Activated B cell treated with CpG ODN at 0.5 μM for 24 hours (primary cell): ENCODE measurements at regions not wholly inside any gene's neighbourhood (a gene's known extent, or its start where the extent isn't known, plus 50 kb on each side); places are given as distances from the start of the nearest gene placed in this dataset.

Source experiments
- ATAC-seq: fragments of 200-7000 bp; cut with Tn5 transposase; one replicate; pipeline ENCODE4 v1.10.0; 2021; ENCODE audit warnings: low read depth, mild to moderate bottlenecking, moderate library complexity
- CTCF ChIA-PET: fragments of 350-600 bp; sonication (Branson Sonifier 250); formaldehyde crosslinking; loops from one replicate; lab custom pipeline; 2021; ENCODE audit warnings: antibody characterized with exemption; lab: Charles Lee
- POLR2A ChIA-PET: fragments of 350-600 bp; sonication (Branson Sonifier 250); formaldehyde crosslinking; loops from one replicate; lab custom pipeline; 2021; ENCODE audit warnings: antibody characterized with exemption; lab: Charles Lee
- DNase-seq: peaks from one replicate; pipeline ENCODE4 v3.0.0; 2022
- H3K27ac Mint-ChIP-seq: one replicate; pipeline ENCODE4 v1.8.0; 2020; ENCODE audit warnings: mixed read lengths
- H3K27me3 Mint-ChIP-seq: one replicate; pipeline ENCODE4 v1.8.0; 2021; ENCODE audit warnings: mixed read lengths
- H3K36me3 Mint-ChIP-seq: one replicate; pipeline ENCODE4 v1.8.0; 2021; ENCODE audit warnings: low read depth, mixed read lengths
- H3K4me1 Mint-ChIP-seq: one replicate; pipeline ENCODE4 v1.8.0; 2021; ENCODE audit warnings: mixed read lengths
- H3K4me3 Mint-ChIP-seq: one replicate; pipeline ENCODE4 v1.8.0; 2020; ENCODE audit warnings: mild to moderate bottlenecking, mixed read lengths
- H3K9me3 Mint-ChIP-seq: one replicate; pipeline ENCODE4 v1.8.0; 2020; ENCODE audit warnings: mixed read lengths
- CTCF ChIP-seq: fragments of 200-600 bp; IDR thresholded peaks from one replicate; pipeline ENCODE4 v1.8.0; 2022; ENCODE audit warnings: antibody characterized with exemption, mild to moderate bottlenecking
- intact Hi-C: fragments of 100-400 bp; cut with micrococcal nuclease; formaldehyde crosslinking; loops from one replicate; pipeline ENCODE4 v1.15.1; 2024

- intact Hi-C loops, result no loop called here
- TF ChIP-seq CTCF, result no peak
- Mint-ChIP-seq H3K36me3 (no peaks in the 10 kb centered on the region), H3K27me3 (peaks cover 10% of the 10 kb centered on the region), H3K9me3 (no peaks in the 10 kb centered on the region), H3K27ac (no peak overlapping the region), H3K4me1 (peaks cover 5% of the 10 kb centered on the region), H3K4me3 (no peak overlapping the region)
- DNase-seq, result no peak
- ChIA-PET CTCF (no interaction called here), POLR2A (no interaction called here)
- no peak for ATAC-seq
Observed at GRCh38 chr6:12584631-12585405, 131.7 kb upstream of the PHACTR1 start.

GRCh38 chr6:12585497-12585958 is 131.0 kb upstream of the PHACTR1 start:
- no peak for TF ChIP-seq CTCF
- ATAC-seq (no peak), DNase-seq (no peak)
- Mint-ChIP-seq H3K4me1 (peaks cover 5% of the 10 kb centered on the region), H3K4me3 (no peak overlapping the region), H3K9me3 (no peaks in the 10 kb centered on the region), H3K27me3 (peaks cover 10% of the 10 kb centered on the region), H3K36me3 (no peaks in the 10 kb centered on the region), H3K27ac (no peak overlapping the region)
- intact Hi-C loops, result no loop called here
- POLR2A ChIA-PET, result no interaction called here
- CTCF ChIA-PET, result no interaction called here

- no peaks in the 10 kb centered on the region for H3K36me3 Mint-ChIP-seq
- H3K4me1 Mint-ChIP-seq, result peaks cover 5% of the 10 kb centered on the region
- peaks cover 10% of the 10 kb centered on the region for H3K27me3 Mint-ChIP-seq
- POLR2A ChIA-PET, result no interaction called here
- DNase-seq (no peak), ATAC-seq (no peak)
- TF ChIP-seq CTCF, result no peak
- no peak overlapping the region for H3K4me3 Mint-ChIP-seq
- no peak overlapping the region for H3K27ac Mint-ChIP-seq
- no peaks in the 10 kb centered on the region for H3K9me3 Mint-ChIP-seq
- intact Hi-C loops, result no loop called here
- CTCF ChIA-PET, result no interaction called here
Observed at GRCh38 chr6:12586721-12587480, 129.7 kb upstream of the PHACTR1 start.

- ChIA-PET POLR2A (no interaction called here), CTCF (no interaction called here)
- Mint-ChIP-seq H3K27me3 (peaks cover 2% of the 10 kb centered on the region), H3K27ac (no peak overlapping the region), H3K9me3 (no peaks in the 10 kb centered on the region), H3K4me1 (peaks cover 4% of the 10 kb centered on the region), H3K4me3 (no peak overlapping the region), H3K36me3 (no peaks in the 10 kb centered on the region)
- no peak for DNase-seq
- no peak for ATAC-seq
- TF ChIP-seq CTCF, result no peak
- intact Hi-C loops, result no loop called here
Observed at GRCh38 chr6:12590901-12591300, 125.7 kb upstream of the PHACTR1 start.

- no peak overlapping the region for H3K27ac Mint-ChIP-seq
- TF ChIP-seq CTCF, result no peak
- DNase-seq, result no peak
- ATAC-seq, result no peak
- H3K36me3 Mint-ChIP-seq, result no peaks in the 10 kb centered on the region
- intact Hi-C loops, result no loop called here
- CTCF ChIA-PET, result interaction anchor here (1.6 kb wide), 1 partner anchor 13 kb away, joined by 6 read pairs; no protein-coding TSS in a partner anchor
- no peak overlapping the region for H3K4me3 Mint-ChIP-seq
- POLR2A ChIA-PET, result no interaction called here
- H3K27me3 Mint-ChIP-seq, result no peaks in the 10 kb centered on the region
- peaks cover 3% of the 10 kb centered on the region for H3K4me1 Mint-ChIP-seq
- H3K9me3 Mint-ChIP-seq, result no peaks in the 10 kb centered on the region
Observed at GRCh38 chr6:12592634-12593033, 123.9 kb upstream of the PHACTR1 start.
